Muscle layer of duodenum (tissue), 2 donors: ENCODE measurements at regions not wholly inside any gene's neighbourhood (a gene's known extent, or its start where the extent isn't known, plus 50 kb on each side); places are given as distances from the start of the nearest gene placed in this dataset.

Experiments used
- H3K27ac ChIP-seq: one replicate; pipeline ENCODE4 v1.7.0; 2013; ENCODE audit warnings: mild to moderate bottlenecking, low read length
- H3K27me3 ChIP-seq: one replicate; pipeline ENCODE4 v1.7.0; 2013; ENCODE audit warnings: low read depth, mild to moderate bottlenecking, control low read depth, low read length
- H3K36me3 ChIP-seq, 2 donors: one replicate each; pipeline ENCODE4 v1.7.0; 2013; ENCODE audit warnings: low read length in 2 of 2, control low read depth in 1 of 2, mild to moderate bottlenecking in 1 of 2; ENCODE audit not compliant: insufficient read depth in 2 of 2, control insufficient read depth in 1 of 2
- H3K4me1 ChIP-seq, 2 donors: one replicate each; pipeline ENCODE4 v1.7.0; 2013; ENCODE audit warnings: low read length in 2 of 2, mild to moderate bottlenecking in 2 of 2, control low read depth in 1 of 2, moderate library complexity in 1 of 2; ENCODE audit not compliant: insufficient read depth in 2 of 2, control insufficient read depth in 1 of 2
- H3K4me3 ChIP-seq, 2 donors: one replicate each; pipeline ENCODE4 v1.7.0; 2013; ENCODE audit warnings: low read length in 2 of 2, low read depth in 1 of 2, mild to moderate bottlenecking in 1 of 2
- H3K9me3 ChIP-seq, 2 donors: one replicate each; pipeline ENCODE4 v1.7.0; 2013; ENCODE audit warnings: low read length in 2 of 2, control low read depth in 1 of 2, mild to moderate bottlenecking in 1 of 2; ENCODE audit not compliant: control insufficient read depth in 1 of 2
- donor health status: healthy.

DNA sequence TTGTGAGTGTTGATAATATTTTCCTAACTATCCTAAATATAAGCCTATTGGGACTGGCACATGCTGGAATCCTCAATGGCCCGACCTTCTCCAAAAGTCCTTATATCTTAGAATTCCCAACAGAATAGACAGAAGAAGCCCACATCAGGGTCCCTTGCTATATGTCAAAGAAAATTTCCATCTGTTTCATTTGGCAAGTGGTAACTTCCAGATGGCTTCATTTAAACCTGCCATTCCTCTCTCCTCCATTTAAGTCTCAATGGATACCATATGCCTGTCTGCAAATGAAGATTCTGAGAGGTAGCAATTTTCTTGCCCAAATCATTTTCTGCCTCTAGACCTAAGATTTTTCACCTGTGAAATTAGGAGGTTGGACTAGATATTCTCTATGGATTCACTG is 73.1 kb upstream of the KCNA4 start:
- Histone ChIP-seq H3K4me1 (no peaks in the 10 kb centered on the region), H3K27me3 (no peaks in the 10 kb centered on the region), H3K36me3 (no peaks in the 10 kb centered on the region), H3K9me3 (no peaks in the 10 kb centered on the region), H3K4me3 (no peak overlapping the region), H3K27ac (no peak overlapping the region)

- Histone ChIP-seq H3K27ac (no peak overlapping the region), H3K27me3 (no peaks in the 10 kb centered on the region), H3K4me3 (no peak overlapping the region), H3K9me3 (no peaks in the 10 kb centered on the region), H3K36me3 (no peaks in the 10 kb centered on the region), H3K4me1 (no peaks in the 10 kb centered on the region)
These were observed 74.4 kb upstream of the KCNA4 start for GRCh38 chr11:30091246-30091645.

- Histone ChIP-seq H3K36me3 (no peaks in the 10 kb centered on the region), H3K9me3 (no peaks in the 10 kb centered on the region), H3K27me3 (no peaks in the 10 kb centered on the region), H3K27ac (no peak overlapping the region), H3K4me1 (no peaks in the 10 kb centered on the region), H3K4me3 (no peak overlapping the region)
These were observed 74.9 kb upstream of the KCNA4 start for GRCh38 chr11:30091737-30092136.

- Histone ChIP-seq H3K27ac (no peak overlapping the region), H3K9me3 (no peaks in the 10 kb centered on the region), H3K36me3 (no peaks in the 10 kb centered on the region), H3K4me1 (no peaks in the 10 kb centered on the region), H3K27me3 (no peaks in the 10 kb centered on the region), H3K4me3 (no peak overlapping the region)
These were observed 75.7 kb upstream of the KCNA4 start for GRCh38 chr11:30092518-30092917.

GRCh38 chr11:30100495-30100894 is 83.7 kb upstream of the KCNA4 start:
- H3K4me3 ChIP-seq: no peak overlapping the region
- no peak overlapping the region for H3K27ac ChIP-seq
- no peaks in the 10 kb centered on the region for H3K4me1 ChIP-seq
- no peaks in the 10 kb centered on the region for H3K27me3 ChIP-seq
- H3K36me3 ChIP-seq: no peaks in the 10 kb centered on the region
- H3K9me3 ChIP-seq: no peaks in the 10 kb centered on the region

- H3K4me1 ChIP-seq: no peaks in the 10 kb centered on the region
- H3K4me3 ChIP-seq: no peak overlapping the region
- H3K27ac ChIP-seq: no peak overlapping the region
- no peaks in the 10 kb centered on the region for H3K36me3 ChIP-seq
- no peaks in the 10 kb centered on the region for H3K27me3 ChIP-seq
- H3K9me3 ChIP-seq: no peaks in the 10 kb centered on the region
These were observed 89.7 kb upstream of the KCNA4 start for GRCh38 chr11:30106222-30107181.

GRCh38 chr11:30107899-30108298 is 91.1 kb upstream of the KCNA4 start:
- H3K27me3 ChIP-seq: no peaks in the 10 kb centered on the region
- no peak overlapping the region for H3K27ac ChIP-seq
- H3K4me3 ChIP-seq: no peak overlapping the region
- H3K36me3 ChIP-seq: no peaks in the 10 kb centered on the region
- no peaks in the 10 kb centered on the region for H3K9me3 ChIP-seq
- no peaks in the 10 kb centered on the region for H3K4me1 ChIP-seq

GRCh38 chr11:30109774-30110173 is 92.9 kb upstream of the KCNA4 start:
- no peak overlapping the region for H3K4me3 ChIP-seq
- H3K27me3 ChIP-seq: no peaks in the 10 kb centered on the region
- no peaks in the 10 kb centered on the region for H3K4me1 ChIP-seq
- H3K9me3 ChIP-seq: no peaks in the 10 kb centered on the region
- no peaks in the 10 kb centered on the region for H3K36me3 ChIP-seq
- H3K27ac ChIP-seq: no peak overlapping the region

DNA sequence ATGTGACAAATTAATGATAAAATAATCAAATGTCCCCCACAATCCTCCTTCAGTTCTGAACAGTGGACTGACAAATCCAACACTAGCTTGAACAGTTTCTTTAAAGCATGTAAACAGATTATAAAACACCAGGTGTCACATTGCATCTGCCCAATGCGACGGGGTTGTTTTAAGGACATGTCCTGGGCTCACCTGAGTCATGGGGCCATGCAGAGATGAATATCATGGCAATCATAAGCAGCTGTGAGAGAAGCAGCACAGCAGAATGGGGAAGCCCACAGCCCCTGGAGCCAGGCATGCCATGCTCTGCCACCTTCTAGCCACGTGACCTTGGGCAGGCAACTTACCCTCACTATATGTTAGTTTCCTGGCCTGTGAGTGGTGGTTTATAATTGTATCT is 93.9 kb upstream of the KCNA4 start:
- H3K4me3 ChIP-seq: no peak overlapping the region
- no peaks in the 10 kb centered on the region for H3K27me3 ChIP-seq
- H3K9me3 ChIP-seq: no peaks in the 10 kb centered on the region
- no peak overlapping the region for H3K27ac ChIP-seq
- no peaks in the 10 kb centered on the region for H3K36me3 ChIP-seq
- H3K4me1 ChIP-seq: no peaks in the 10 kb centered on the region

- Histone ChIP-seq H3K27ac (no peak overlapping the region), H3K4me1 (no peaks in the 10 kb centered on the region), H3K36me3 (no peaks in the 10 kb centered on the region), H3K4me3 (no peak overlapping the region), H3K9me3 (no peaks in the 10 kb centered on the region), H3K27me3 (no peaks in the 10 kb centered on the region)
These were observed 95.0 kb upstream of the KCNA4 start for GRCh38 chr11:30111786-30112185.

- H3K4me1 ChIP-seq: no peaks in the 10 kb centered on the region
- no peaks in the 10 kb centered on the region for H3K27me3 ChIP-seq
- H3K36me3 ChIP-seq: no peaks in the 10 kb centered on the region
- H3K27ac ChIP-seq: no peak overlapping the region
- H3K9me3 ChIP-seq: no peaks in the 10 kb centered on the region
- no peak overlapping the region for H3K4me3 ChIP-seq
These were observed 96.6 kb upstream of the KCNA4 start for GRCh38 chr11:30113326-30113898.
